ENCODE measurements at regions not wholly inside any gene's neighbourhood (a gene's known extent, or its start where the extent isn't known, plus 50 kb on each side); places are given as distances from the start of the nearest gene placed in this dataset.

GRCh38 chr2:240220371-240220770 lies 79.9 kb upstream of the OTOS start:
- TF ChIP-seq CTCF (IDR thresholded peaks at IDR 0.05): no peak
- no peak for TF ChIP-seq POLR2A (IDR thresholded peaks at IDR 0.05)
